Omental fat pad (tissue), 3 donors: ENCODE measurements at regions not wholly inside any gene's neighbourhood (a gene's known extent, or its start where the extent isn't known, plus 50 kb on each side); places are given as distances from the start of the nearest gene placed in this dataset.

Source experiments
- ATAC-seq: fragments of 150-250 bp; one replicate; pipeline ENCODE4 v1.9.1; 2016; ENCODE audit warnings: mild to moderate bottlenecking, moderate library complexity; ENCODE audit not compliant: low FRiP score
- DNase-seq: peaks from one replicate; pipeline ENCODE4 v3.0.0-alpha.2; 2019; ENCODE audit warnings: low spot score
- TF ChIP-seq, protein P1 (sequence below), 3 donors: fragments of 450-650 bp; IDR thresholded peaks; one replicate each; pipeline ENCODE4 v1.5.1; 2016 to 2017; ENCODE audit warnings: antibody characterized with exemption in 3 of 3, mild to moderate bottlenecking in 3 of 3, moderate library complexity in 2 of 3

DNA sequence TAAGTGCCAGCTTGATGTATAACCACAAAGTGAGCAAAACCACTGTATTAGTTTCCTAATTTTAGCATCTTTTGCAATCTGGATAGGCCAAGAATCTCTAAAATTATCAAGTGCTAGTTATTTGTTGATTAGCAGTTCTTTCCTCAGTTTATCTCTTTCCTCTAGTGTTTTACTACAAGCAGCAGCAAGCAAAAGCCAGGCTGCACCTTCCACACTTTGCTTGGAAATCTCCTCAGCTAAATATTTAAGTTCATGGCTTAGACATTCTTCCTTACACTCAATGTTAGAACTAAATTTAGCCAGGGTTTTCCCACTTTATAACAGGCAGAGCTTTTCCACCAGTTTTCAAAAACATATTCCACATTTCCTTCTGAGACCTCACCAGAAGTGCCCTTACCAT, 85.7 kb upstream of the BMPER start:
- DNase-seq (no peak), ATAC-seq (no peak)
- TF ChIP-seq, protein P1, sequence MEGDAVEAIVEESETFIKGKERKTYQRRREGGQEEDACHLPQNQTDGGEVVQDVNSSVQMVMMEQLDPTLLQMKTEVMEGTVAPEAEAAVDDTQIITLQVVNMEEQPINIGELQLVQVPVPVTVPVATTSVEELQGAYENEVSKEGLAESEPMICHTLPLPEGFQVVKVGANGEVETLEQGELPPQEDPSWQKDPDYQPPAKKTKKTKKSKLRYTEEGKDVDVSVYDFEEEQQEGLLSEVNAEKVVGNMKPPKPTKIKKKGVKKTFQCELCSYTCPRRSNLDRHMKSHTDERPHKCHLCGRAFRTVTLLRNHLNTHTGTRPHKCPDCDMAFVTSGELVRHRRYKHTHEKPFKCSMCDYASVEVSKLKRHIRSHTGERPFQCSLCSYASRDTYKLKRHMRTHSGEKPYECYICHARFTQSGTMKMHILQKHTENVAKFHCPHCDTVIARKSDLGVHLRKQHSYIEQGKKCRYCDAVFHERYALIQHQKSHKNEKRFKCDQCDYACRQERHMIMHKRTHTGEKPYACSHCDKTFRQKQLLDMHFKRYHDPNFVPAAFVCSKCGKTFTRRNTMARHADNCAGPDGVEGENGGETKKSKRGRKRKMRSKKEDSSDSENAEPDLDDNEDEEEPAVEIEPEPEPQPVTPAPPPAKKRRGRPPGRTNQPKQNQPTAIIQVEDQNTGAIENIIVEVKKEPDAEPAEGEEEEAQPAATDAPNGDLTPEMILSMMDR (IDR thresholded peaks at IDR 0.05) = no peak

DNA sequence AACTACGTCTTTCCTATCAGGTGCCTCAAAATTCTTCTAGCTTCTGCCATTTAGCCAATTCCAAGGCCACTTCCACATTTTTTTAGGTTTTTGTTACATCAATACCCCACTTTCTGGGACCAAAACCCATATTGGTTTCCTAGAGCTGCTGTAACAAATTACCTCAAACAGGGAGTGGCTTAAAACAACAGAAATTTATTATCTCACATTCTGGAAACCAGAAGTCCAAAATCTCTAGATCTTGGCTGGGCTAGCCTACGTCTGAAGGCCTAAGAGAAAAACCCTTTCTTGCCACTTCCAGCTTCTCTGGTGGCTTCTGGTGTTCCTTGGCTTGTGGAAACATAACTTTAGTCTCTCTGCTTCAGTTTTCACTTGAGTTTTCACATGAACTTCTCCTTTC, 85.1 kb upstream of the BMPER start:
- TF ChIP-seq, protein P1 (IDR thresholded peaks at IDR 0.05) = no peak
- no peak for ATAC-seq
- DNase-seq = no peak

DNA sequence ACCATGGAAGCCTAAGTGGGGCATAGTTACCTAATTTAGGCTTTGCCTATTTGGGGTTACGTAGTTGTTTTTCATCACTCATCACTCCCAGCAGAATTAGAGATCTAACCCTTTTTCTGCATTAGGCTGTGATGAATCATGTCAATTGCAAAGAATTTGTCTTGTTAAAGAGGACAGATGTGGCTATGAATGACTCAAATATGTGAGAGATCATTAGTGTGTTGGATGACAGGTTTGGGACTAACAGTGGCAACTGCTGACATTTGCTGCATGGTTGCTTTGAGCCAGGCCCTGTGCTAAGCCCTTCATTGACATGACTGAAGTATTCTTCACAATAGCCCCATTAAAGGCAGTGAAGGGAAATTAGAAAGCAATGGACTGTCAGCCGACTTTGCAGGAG, 83.4 kb upstream of the BMPER start:
- no peak for ATAC-seq
- TF ChIP-seq, protein P1 (IDR thresholded peaks at IDR 0.05) = no peak
- no peak for DNase-seq

DNA sequence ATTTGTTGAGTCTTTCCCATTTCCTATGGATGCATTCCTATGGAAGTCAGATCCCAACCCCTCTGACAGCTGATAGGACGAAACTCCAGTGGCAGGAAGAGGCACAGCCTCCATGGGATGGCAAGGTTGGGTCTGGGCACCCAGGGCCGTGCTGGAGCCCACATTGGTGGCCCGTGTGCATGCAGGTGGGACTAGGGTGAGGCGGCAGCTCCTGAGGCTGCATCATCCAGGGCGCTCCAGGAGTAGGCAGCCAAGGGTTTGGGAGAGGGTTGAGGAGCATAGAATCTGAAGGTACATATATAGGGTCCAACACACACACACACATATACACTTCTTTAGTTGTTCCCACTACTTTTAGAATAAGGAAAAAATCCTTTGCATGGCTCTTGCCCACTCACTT, 81.4 kb upstream of the BMPER start:
- DNase-seq (no peak), ATAC-seq (no peak)
- TF ChIP-seq, protein P1 (IDR thresholded peaks at IDR 0.05) = no peak

DNA sequence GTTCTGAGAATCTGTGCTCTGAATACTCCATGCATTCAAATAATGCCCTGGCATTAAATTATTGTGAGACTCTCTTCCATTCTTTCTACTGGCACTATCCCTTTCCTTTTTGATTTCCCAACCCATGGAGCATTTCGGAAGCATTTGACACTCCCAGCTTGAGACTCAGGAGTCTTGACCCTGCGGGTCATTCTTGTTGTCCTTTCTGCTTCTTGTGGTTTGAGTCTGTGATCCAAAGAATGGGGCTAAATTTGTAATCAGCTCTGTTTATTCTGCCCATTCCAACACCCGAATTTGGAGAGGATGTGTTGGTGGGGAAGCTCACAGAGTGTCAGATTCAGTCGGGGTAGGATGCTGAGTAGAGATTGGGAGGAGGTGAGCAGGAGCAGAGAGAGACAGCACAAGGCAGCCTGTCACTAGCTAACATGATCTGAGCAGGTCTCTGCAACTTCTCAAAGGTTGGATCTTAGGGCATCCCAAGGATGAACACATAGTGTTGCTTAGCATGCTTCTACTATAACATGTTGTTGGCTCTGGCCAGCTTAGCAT, 80.4 kb upstream of the BMPER start:
- TF ChIP-seq, protein P1 (IDR thresholded peaks at IDR 0.05) = no peak
- no peak for DNase-seq
- ATAC-seq = no peak

DNA sequence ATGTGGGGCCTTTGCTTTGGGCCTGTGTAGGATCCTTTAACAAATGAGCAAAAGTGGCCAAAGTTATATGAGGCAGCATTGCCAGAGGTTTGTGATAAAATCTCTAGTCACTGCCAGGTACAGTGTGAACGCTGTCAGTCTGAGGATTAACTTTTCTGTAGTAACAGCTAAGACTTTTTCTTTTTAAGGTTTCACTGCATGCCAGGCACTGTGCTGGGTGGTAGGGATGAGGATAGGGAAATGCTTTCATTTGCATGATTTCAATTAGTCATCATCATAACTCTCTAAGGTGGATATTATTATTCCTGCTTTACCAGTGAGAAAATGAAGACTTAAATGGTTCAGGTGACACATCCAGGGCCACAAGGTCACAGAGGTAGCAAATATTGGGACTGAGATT, 79.7 kb upstream of the BMPER start:
- ATAC-seq (no peak), DNase-seq (no peak)
- TF ChIP-seq, protein P1 (IDR thresholded peaks at IDR 0.05) = no peak

DNA sequence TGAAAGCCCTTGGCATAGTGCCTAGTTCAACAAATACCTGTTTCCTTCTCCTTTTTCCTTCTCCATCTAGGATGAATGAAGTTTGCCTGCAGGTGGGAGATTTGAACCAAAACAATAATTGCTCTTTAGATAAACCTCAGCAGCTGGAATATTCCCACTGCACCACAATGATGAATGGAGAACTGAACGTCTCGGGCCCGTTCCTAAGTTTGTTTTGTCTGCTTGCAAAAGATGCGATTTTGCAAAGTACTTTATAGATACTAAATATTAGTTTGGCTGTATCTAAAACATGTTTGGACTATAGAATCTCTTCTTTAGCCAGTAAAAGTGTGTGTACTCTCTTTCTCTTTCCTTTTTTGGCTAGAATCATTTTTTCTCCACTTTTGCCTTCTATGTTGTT, 75.8 kb upstream of the BMPER start:
- no peak for DNase-seq
- TF ChIP-seq, protein P1 (IDR thresholded peaks at IDR 0.05) = no peak

More for the DNA sequence above, 75.8 kb upstream of the BMPER start:
- no peak for ATAC-seq
